NB4 (cell line): ENCODE measurements at regions not wholly inside any gene's neighbourhood (a gene's known extent, or its start where the extent isn't known, plus 50 kb on each side); places are given as distances from the start of the nearest gene placed in this dataset.

ENCODE experiments used
- MYC ChIP-seq: IDR thresholded peaks from 2 replicates; pipeline ENCODE4 v1.6.1; 2011; ENCODE audit warnings: low read depth, low read length
- POLR2A ChIP-seq: IDR thresholded peaks from 2 replicates; pipeline ENCODE4 v1.6.1; 2011; ENCODE audit warnings: mild to moderate bottlenecking; ENCODE audit not compliant: insufficient read length; ENCODE audit errors: extremely low read depth
- TF ChIP-seq, protein P1 (sequence below): IDR thresholded peaks from one replicate; pipeline ENCODE4 v1.5.1; 2012; ENCODE audit warnings: low read depth, low read length
- TF ChIP-seq, protein P2 (sequence below): IDR thresholded peaks from 2 replicates; pipeline ENCODE4 v1.6.1; 2011; ENCODE audit warnings: low read depth, low read length

DNA sequence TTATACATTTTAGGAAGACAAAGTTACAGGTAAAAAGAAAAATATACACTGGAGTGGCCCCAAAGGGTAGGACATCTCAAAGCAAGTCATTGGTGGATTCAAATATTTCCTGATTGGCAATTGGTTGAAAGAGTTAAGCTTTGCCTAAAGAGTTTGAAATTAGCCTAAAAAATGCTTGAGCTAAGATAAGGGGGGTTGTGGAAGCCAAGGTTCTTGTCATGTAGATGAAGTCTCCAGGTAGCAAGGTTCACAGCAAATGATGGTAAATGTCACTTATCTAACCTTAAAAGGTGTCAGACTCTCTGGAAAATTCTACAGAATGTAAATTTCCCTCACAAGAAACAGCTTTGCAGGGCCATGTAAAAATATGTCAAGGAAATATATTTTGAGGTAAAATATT lies 596.7 kb downstream of the FAT4 start:
- TF ChIP-seq, protein P1, sequence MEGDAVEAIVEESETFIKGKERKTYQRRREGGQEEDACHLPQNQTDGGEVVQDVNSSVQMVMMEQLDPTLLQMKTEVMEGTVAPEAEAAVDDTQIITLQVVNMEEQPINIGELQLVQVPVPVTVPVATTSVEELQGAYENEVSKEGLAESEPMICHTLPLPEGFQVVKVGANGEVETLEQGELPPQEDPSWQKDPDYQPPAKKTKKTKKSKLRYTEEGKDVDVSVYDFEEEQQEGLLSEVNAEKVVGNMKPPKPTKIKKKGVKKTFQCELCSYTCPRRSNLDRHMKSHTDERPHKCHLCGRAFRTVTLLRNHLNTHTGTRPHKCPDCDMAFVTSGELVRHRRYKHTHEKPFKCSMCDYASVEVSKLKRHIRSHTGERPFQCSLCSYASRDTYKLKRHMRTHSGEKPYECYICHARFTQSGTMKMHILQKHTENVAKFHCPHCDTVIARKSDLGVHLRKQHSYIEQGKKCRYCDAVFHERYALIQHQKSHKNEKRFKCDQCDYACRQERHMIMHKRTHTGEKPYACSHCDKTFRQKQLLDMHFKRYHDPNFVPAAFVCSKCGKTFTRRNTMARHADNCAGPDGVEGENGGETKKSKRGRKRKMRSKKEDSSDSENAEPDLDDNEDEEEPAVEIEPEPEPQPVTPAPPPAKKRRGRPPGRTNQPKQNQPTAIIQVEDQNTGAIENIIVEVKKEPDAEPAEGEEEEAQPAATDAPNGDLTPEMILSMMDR: no peak
- TF ChIP-seq POLR2A: no peak
- TF ChIP-seq, protein P2, sequence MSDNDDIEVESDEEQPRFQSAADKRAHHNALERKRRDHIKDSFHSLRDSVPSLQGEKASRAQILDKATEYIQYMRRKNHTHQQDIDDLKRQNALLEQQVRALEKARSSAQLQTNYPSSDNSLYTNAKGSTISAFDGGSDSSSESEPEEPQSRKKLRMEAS: no peak
- TF ChIP-seq MYC: no peak
